SK-N-SH treated with all-trans-retinoic acid at 6 μM for 48 hours (cell line): ENCODE measurements at regions not wholly inside any gene's neighbourhood (a gene's known extent, or its start where the extent isn't known, plus 50 kb on each side); places are given as distances from the start of the nearest gene placed in this dataset.
"Not testable (repeated sequence)": the region's sequence is repeated elsewhere in the genome, so short reads cannot be mapped to it uniquely, and the experiment has no call there.

Experiments used
- ATAC-seq: fragments of 200-7000 bp; cut with Tn5 transposase; 3 replicates; pipeline ENCODE4 v1.9.1; 2020; ENCODE audit warnings: mild to moderate bottlenecking, moderate library complexity
- ARNTL ChIP-seq: fragments of 450-650 bp; formaldehyde crosslinking; IDR thresholded peaks from 2 replicates; pipeline ENCODE4 v1.5.0; 2020; ENCODE audit warnings: low read depth, mild to moderate bottlenecking, moderate library complexity, borderline replicate concordance
- BACH2 ChIP-seq: fragments of 250-450 bp; sonication (Bioruptor Pico); IDR thresholded peaks from 2 replicates; pipeline ENCODE4 v1.9.0; 2021; ENCODE audit warnings: mild to moderate bottlenecking, borderline replicate concordance
- CSDC2 ChIP-seq: fragments of 250-450 bp; sonication (Bioruptor Pico); IDR thresholded peaks from 2 replicates; pipeline ENCODE4 v1.5.0; 2020; ENCODE audit warnings: mild to moderate bottlenecking, moderate library complexity
- ESRRG ChIP-seq: fragments of 250-450 bp; sonication (Bioruptor Pico); IDR thresholded peaks from 2 replicates; pipeline ENCODE4 v1.6.1; 2021; ENCODE audit warnings: mild to moderate bottlenecking
- ISL1 ChIP-seq: fragments of 250-450 bp; sonication (Bioruptor Pico); IDR thresholded peaks from 2 replicates; pipeline ENCODE4 v2.1.2; 2022; ENCODE audit warnings: mild to moderate bottlenecking, moderate library complexity
- OSR1 ChIP-seq: fragments of 250-450 bp; sonication (Bioruptor Pico); IDR thresholded peaks from 2 replicates; pipeline ENCODE4 v1.8.0; 2022; ENCODE audit warnings: moderate library complexity, mild to moderate bottlenecking, inconsistent platforms
- PATZ1 ChIP-seq: fragments of 250-450 bp; sonication (Bioruptor Pico); IDR thresholded peaks from 2 replicates; pipeline ENCODE4 v1.8.0; 2020; ENCODE audit warnings: mild to moderate bottlenecking, moderate library complexity, borderline replicate concordance
- POU6F1 ChIP-seq: fragments of 250-450 bp; sonication (Bioruptor Pico); IDR thresholded peaks from 2 replicates; pipeline ENCODE4 v1.8.0; 2021; ENCODE audit warnings: low read depth, mild to moderate bottlenecking, moderate library complexity, borderline replicate concordance
- PPARA ChIP-seq: fragments of 250-450 bp; sonication (Bioruptor Pico); IDR thresholded peaks from 2 replicates; pipeline ENCODE4 v1.5.0; 2020; ENCODE audit warnings: mild to moderate bottlenecking, borderline replicate concordance
- RARB ChIP-seq: fragments of 250-450 bp; sonication (Bioruptor Pico); IDR thresholded peaks from 2 replicates; pipeline ENCODE4 v1.8.0; 2021; ENCODE audit warnings: mild to moderate bottlenecking, moderate library complexity
- SNAI2 ChIP-seq: fragments of 250-450 bp; sonication (Bioruptor Pico); IDR thresholded peaks from 2 replicates; pipeline ENCODE4 v1.5.0; 2020; ENCODE audit warnings: mild to moderate bottlenecking, moderate library complexity
- TCF4 ChIP-seq: fragments of 250-450 bp; sonication (Bioruptor Pico); IDR thresholded peaks from 2 replicates; pipeline ENCODE4 v1.8.0; 2021; ENCODE audit warnings: mild to moderate bottlenecking, moderate library complexity, borderline replicate concordance
- ZC3H10 ChIP-seq: fragments of 250-450 bp; sonication (Bioruptor Pico); IDR thresholded peaks from 2 replicates; pipeline ENCODE4 v1.5.1; 2021; ENCODE audit warnings: mild to moderate bottlenecking, moderate library complexity
- ZFP3 ChIP-seq: fragments of 250-450 bp; sonication (Bioruptor Pico); IDR thresholded peaks from 2 replicates; pipeline ENCODE4 v1.5.0; 2020; ENCODE audit warnings: mild to moderate bottlenecking, moderate library complexity
- ZFP30 ChIP-seq: fragments of 450-650 bp; formaldehyde crosslinking; IDR thresholded peaks from 2 replicates; pipeline ENCODE4 v1.5.0; 2022; ENCODE audit warnings: mild to moderate bottlenecking, moderate library complexity
- ZNF70 ChIP-seq: fragments of 450-650 bp; formaldehyde crosslinking; IDR thresholded peaks from 2 replicates; pipeline ENCODE4 v1.5.0; 2020; ENCODE audit warnings: mild to moderate bottlenecking, moderate library complexity
- ZNF8 ChIP-seq: fragments of 450-650 bp; formaldehyde crosslinking; IDR thresholded peaks from 2 replicates; pipeline ENCODE4 v1.5.0; 2020; ENCODE audit warnings: mild to moderate bottlenecking, moderate library complexity
- TF ChIP-seq, protein P1 (sequence below): fragments of 250-450 bp; sonication (Bioruptor Pico); IDR thresholded peaks from 2 replicates; pipeline ENCODE4 v1.5.0; 2020; ENCODE audit warnings: mild to moderate bottlenecking, moderate library complexity

DNA sequence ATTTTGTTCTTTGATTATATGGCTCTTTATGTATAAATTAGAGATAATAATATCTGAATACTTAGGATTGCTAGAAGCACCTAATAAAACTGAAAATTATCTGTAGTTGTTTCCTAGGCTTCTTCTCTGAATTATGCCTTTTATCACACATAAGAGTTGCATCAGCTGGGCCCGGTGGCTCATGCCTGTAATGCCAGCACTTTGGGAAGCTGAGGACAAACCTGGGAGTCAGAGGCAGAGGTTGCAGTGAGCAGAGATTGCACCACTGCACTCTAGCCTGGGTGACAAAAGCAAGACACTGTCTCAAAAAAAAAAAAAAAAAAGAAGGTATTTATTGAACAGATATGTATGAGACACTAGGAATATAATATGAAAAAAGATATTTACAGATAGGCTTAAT is 773.5 kb upstream of the AGA start:
- ATAC-seq: no peak
- no peak for TF ChIP-seq ZNF70 (CRISPR knock-in tag)
- no peak for TF ChIP-seq PPARA (CRISPR knock-in tag)
- TF ChIP-seq SNAI2 (CRISPR knock-in tag): no peak
- no peak for TF ChIP-seq BACH2 (CRISPR knock-in tag)
- TF ChIP-seq PATZ1 (CRISPR knock-in tag): no peak
- no peak for TF ChIP-seq ZNF8 (CRISPR knock-in tag)
- TF ChIP-seq ZFP30 (CRISPR knock-in tag): no peak
- TF ChIP-seq OSR1 (CRISPR knock-in tag): no peak
- no peak for TF ChIP-seq CSDC2 (CRISPR knock-in tag)
- TF ChIP-seq RARB: no peak
- TF ChIP-seq, protein P1, sequence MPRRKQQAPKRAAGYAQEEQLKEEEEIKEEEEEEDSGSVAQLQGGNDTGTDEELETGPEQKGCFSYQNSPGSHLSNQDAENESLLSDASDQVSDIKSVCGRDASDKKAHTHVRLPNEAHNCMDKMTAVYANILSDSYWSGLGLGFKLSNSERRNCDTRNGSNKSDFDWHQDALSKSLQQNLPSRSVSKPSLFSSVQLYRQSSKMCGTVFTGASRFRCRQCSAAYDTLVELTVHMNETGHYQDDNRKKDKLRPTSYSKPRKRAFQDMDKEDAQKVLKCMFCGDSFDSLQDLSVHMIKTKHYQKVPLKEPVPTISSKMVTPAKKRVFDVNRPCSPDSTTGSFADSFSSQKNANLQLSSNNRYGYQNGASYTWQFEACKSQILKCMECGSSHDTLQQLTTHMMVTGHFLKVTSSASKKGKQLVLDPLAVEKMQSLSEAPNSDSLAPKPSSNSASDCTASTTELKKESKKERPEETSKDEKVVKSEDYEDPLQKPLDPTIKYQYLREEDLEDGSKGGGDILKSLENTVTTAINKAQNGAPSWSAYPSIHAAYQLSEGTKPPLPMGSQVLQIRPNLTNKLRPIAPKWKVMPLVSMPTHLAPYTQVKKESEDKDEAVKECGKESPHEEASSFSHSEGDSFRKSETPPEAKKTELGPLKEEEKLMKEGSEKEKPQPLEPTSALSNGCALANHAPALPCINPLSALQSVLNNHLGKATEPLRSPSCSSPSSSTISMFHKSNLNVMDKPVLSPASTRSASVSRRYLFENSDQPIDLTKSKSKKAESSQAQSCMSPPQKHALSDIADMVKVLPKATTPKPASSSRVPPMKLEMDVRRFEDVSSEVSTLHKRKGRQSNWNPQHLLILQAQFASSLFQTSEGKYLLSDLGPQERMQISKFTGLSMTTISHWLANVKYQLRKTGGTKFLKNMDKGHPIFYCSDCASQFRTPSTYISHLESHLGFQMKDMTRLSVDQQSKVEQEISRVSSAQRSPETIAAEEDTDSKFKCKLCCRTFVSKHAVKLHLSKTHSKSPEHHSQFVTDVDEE (CRISPR knock-in tag): no peak

DNA sequence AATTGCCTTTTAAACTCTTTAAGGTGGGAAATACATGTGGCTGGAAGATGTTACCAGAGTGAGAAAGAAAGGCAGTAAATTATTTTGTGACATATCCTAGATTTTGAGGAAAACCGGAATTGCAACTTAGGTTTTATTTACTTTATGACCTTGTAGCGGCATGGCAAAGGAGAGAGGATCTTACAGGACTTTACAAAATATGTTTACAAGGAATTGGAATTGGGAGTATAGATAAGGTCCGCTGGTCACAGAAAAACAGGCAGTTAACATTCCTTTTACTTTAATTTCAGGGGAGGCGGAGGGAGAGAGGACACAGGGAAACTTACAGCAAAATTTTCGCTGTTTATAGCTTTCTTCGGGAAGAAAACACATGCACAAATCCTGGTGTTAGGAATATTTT is 784.2 kb upstream of the AGA start:
- ATAC-seq: not testable (repeated sequence)

DNA sequence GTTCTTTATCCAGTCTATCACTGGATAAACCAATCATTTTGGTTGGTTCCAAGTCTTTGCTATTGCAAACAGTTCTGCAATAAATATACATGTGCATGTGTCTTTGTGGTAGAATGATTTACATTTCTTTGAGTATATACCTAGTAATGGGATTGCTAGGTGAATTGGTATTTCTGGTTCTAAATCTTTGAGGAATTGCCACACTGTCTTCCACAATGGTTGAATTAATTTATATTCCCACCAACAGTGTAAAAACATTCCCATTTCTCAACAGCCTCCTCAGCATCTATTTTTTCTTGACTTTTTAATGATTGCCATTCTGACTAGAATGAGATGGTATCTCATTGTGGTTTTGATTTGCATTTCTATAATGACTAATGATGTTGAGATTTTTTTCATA is 791.7 kb upstream of the AGA start:
- no peak for ATAC-seq
- TF ChIP-seq POU6F1 (CRISPR knock-in tag) (no peak), SNAI2 (CRISPR knock-in tag) (no peak), TCF4 (CRISPR knock-in tag) (no peak), ESRRG (CRISPR knock-in tag) (no peak), ARNTL (CRISPR knock-in tag) (no peak), ZNF8 (CRISPR knock-in tag) (no peak), ZNF70 (CRISPR knock-in tag) (no peak), CSDC2 (CRISPR knock-in tag) (no peak), ZFP3 (no peak), ZFP30 (CRISPR knock-in tag) (no peak), ISL1 (CRISPR knock-in tag) (no peak), PATZ1 (CRISPR knock-in tag) (no peak), ZC3H10 (CRISPR knock-in tag) (no peak)
- TF ChIP-seq, protein P1 (CRISPR knock-in tag): no peak
